SK-N-MC (cell line): ENCODE measurements at regions not wholly inside any gene's neighbourhood (a gene's known extent, or its start where the extent isn't known, plus 50 kb on each side); places are given as distances from the start of the nearest gene placed in this dataset.
"Not testable (repeated sequence)": the region's sequence is repeated elsewhere in the genome, so short reads cannot be mapped to it uniquely, and the experiment has no call there.

Experiments used
- DNase-seq: peaks from one replicate; pipeline ENCODE4 v3.0.0-alpha.2; 2011; ENCODE audit warnings: low read depth, low spot score
- H3K27ac ChIP-seq: fragments of 200-600 bp; sonication (generic); 2 replicates; pipeline ENCODE4 v1.5.1; 2016; ENCODE audit warnings: mixed run types
- H3K36me3 ChIP-seq: fragments of 200-600 bp; sonication (generic); 2 replicates; pipeline ENCODE4 v1.6.1; 2017; ENCODE audit warnings: antibody characterized with exemption, low read length, mixed read lengths; ENCODE audit not compliant: insufficient read depth
- H3K4me3 ChIP-seq: fragments of 200-600 bp; sonication (generic); 2 replicates; pipeline ENCODE4 v1.5.1; 2016
- H3K9ac ChIP-seq: fragments of 200-600 bp; sonication (generic); 2 replicates; pipeline ENCODE4 v1.8.0; 2017; ENCODE audit warnings: mixed run types, mixed read lengths; ENCODE audit not compliant: insufficient read length
- H3K9me3 ChIP-seq: fragments of 200-600 bp; sonication (generic); 2 replicates; pipeline ENCODE4 v1.6.1; 2017; ENCODE audit warnings: low read depth, mild to moderate bottlenecking, antibody characterized with exemption, low read length, moderate library complexity, mixed read lengths
- EZH2 ChIP-seq: fragments of 200-600 bp; sonication (generic); IDR thresholded peaks from one replicate; pipeline ENCODE4 v1.6.1; 2017; ENCODE audit warnings: antibody characterized with exemption
- FOXP2 ChIP-seq: optimal IDR thresholded peaks from 2 replicates; pipeline ENCODE3; 2011; ENCODE audit warnings: mild to moderate bottlenecking, moderate library complexity; ENCODE audit not compliant: insufficient read depth; ENCODE audit errors: extremely low read length, control extremely low read depth
- POLR2AphosphoS5 ChIP-seq: IDR thresholded peaks from 2 replicates; pipeline ENCODE4 v1.6.1; 2012; ENCODE audit warnings: mild to moderate bottlenecking, low read depth, low read length, borderline replicate concordance

- no peak for DNase-seq
- H3K9me3 ChIP-seq: no peaks in the 10 kb centered on the region
- no peaks in the 10 kb centered on the region for H3K36me3 ChIP-seq
- H3K4me3 ChIP-seq: no peak overlapping the region
- no peak overlapping the region for H3K9ac ChIP-seq
- H3K27ac ChIP-seq: no peak overlapping the region
- TF ChIP-seq EZH2 (no peak), POLR2AphosphoS5 (no peak), FOXP2 (no peak)
Observed at GRCh38 chr22:22122348-22123117, 122.1 kb upstream of the VPREB1 start.

DNA sequence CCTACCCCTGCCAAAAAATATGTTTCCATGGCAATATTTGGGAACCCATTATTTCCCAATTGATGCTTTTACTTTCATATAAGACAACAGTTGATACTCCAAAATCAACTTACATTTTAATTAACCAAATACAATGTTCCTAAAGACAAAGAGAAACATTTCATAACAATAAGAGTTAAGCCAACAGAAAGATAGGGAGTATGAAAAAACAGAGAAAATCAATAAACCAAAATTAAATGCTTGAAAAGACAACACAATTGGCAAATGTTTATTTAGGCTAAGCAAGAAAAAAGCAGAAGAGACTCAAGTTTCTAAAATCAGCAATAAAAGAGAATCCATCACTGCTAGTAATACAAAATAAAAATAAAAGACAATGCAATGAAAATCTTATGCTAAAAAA, 123.1 kb upstream of the VPREB1 start:
- Histone ChIP-seq H3K36me3 (no peaks in the 10 kb centered on the region), H3K4me3 (no peak overlapping the region), H3K9ac (no peak overlapping the region), H3K9me3 (no peaks in the 10 kb centered on the region), H3K27ac (no peak overlapping the region)
- no peak for DNase-seq
- TF ChIP-seq POLR2AphosphoS5 (no peak), EZH2 (no peak), FOXP2 (no peak)

GRCh38 chr22:22120160-22120559, 124.4 kb upstream of the VPREB1 start:
- no peaks in the 10 kb centered on the region for H3K36me3 ChIP-seq
- H3K9me3 ChIP-seq: no peaks in the 10 kb centered on the region
- TF ChIP-seq POLR2AphosphoS5: no peak
- no peak for TF ChIP-seq FOXP2
- no peak for TF ChIP-seq EZH2
- H3K9ac ChIP-seq: no peak overlapping the region
- H3K4me3 ChIP-seq: no peak overlapping the region
- no peak overlapping the region for H3K27ac ChIP-seq
- DNase-seq: no peak

DNA sequence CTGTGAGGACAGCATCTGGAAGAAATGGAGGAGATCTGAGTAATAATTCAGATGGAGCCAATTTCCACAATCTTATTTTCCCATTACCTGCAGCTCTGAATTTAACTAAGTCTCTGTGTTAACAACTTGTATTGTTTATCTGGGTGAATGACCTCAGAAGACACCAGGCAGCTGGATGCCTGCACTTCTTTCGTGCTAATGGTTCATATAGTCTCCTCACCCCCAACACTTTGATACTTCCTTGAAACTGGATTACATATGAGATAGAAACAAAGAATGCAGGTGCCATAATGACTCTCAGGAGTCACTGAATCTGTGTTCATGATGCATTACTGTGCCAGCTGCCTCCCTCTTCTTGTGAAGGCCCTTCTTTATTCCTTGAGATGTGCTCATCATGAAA, 125.6 kb upstream of the VPREB1 start:
- H3K36me3 ChIP-seq: no peaks in the 10 kb centered on the region

DNA sequence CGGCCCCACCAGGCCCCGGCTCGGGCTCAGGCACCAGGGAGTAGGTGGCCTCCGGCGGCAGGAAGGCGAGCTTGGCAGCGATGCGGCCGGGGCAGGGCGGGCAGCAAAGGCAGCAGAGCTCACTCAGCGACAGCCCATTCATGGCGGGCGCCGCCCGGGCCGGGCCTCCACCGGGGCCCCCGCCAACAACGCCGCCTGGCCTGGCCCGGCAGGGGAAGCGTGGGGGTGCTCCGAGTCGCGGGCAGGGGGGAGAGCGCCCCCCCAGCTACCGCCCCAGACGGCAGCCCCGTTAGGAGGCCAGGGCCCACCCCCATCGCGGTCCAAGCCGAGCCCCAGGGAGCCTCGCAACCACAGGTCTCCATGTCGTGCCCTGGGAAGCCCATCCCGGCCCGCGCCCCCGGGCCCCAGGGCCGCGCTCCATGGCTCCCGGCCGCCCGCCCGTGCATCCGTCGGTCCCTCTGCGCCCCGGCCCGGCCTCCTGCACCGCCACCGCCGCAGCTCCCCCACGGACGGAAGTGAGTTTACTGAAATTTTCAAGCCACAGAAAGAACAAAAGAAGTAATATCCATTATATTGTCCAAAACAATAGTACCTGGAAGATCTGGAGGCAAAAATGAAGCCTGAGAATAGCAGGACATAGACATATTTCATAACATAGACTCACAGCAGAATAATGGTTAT, 126.6 kb upstream of the VPREB1 start:
- not testable (repeated sequence) for H3K9ac ChIP-seq, DNase-seq, H3K27ac ChIP-seq, H3K4me3 ChIP-seq, H3K36me3 ChIP-seq, H3K9me3 ChIP-seq

More for the DNA sequence above, 125.6 kb upstream of the VPREB1 start:
- Histone ChIP-seq H3K4me3 (no peak overlapping the region), H3K9me3 (no peaks in the 10 kb centered on the region), H3K9ac (no peak overlapping the region), H3K27ac (no peak overlapping the region)
- no peak for DNase-seq
- no peak for TF ChIP-seq FOXP2
- no peak for TF ChIP-seq EZH2
- no peak for TF ChIP-seq POLR2AphosphoS5

DNA sequence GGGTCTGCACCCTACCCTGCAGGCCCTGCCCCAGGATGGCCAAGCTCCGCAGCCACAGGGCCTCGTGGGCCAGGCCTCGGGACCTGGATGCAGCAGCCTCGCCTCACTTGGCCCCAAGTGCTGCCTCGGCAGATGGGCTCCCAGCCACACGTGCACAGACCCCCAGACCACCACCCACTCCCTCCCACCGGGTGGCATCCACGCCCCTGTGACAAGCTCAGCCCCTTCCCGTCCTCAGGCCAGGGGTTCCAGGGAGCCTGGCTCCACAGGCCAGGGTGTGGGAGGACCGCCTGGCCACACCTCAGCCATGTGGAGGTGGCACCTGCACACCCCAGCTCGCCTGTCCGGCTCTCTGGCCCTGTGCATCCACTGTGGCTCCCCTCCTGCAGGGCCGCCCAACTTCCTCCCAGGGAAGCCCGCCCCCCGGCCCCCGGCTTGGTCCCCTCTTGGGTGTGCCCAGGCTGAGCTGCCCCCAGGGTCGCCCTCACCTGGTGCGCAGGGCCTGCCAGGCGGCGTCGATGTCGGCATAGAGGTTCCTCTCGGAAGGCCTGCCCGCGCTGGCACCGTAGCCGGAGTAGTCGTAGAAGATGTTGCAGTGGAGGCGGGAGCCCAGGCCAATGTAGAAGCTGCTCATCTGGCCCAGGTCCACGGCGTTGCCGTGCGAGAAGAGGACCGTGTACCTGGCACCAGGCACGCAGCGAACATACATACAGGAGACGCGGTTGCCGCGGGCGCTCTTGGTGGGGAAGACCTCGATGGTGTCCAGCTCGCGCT, 127.4 kb upstream of the VPREB1 start:
- not testable (repeated sequence) for H3K9ac ChIP-seq, H3K27ac ChIP-seq, H3K4me3 ChIP-seq, H3K9me3 ChIP-seq, H3K36me3 ChIP-seq, DNase-seq

GRCh38 chr22:22113701-22114100, 130.9 kb upstream of the VPREB1 start:
- Histone ChIP-seq H3K4me3 (no peak overlapping the region), H3K36me3 (no peaks in the 10 kb centered on the region), H3K9me3 (no peaks in the 10 kb centered on the region), H3K9ac (no peak overlapping the region), H3K27ac (no peak overlapping the region)
- DNase-seq: no peak
- TF ChIP-seq FOXP2: no peak
- TF ChIP-seq EZH2: no peak
- TF ChIP-seq POLR2AphosphoS5: no peak

- no peaks in the 10 kb centered on the region for H3K36me3 ChIP-seq
- H3K9me3 ChIP-seq: no peaks in the 10 kb centered on the region
- TF ChIP-seq EZH2 (no peak), POLR2AphosphoS5 (no peak), FOXP2 (no peak)
- no peak overlapping the region for H3K4me3 ChIP-seq
- no peak overlapping the region for H3K9ac ChIP-seq
- H3K27ac ChIP-seq: no peak overlapping the region
- no peak for DNase-seq
Observed at GRCh38 chr22:22112533-22113294, 130.1 kb upstream of the TOP3B start.
